GM19455 (cell line): ENCODE measurements at regions not wholly inside any gene's neighbourhood (a gene's known extent, or its start where the extent isn't known, plus 50 kb on each side); places are given as distances from the start of the nearest gene placed in this dataset.

Experiments used
- ATAC-seq: cut with Tn5 transposase; IDR thresholded peaks from one replicate; pipeline ENCODE4 v1.9.1; 2021; ENCODE audit not compliant: unreplicated experiment

DNA sequence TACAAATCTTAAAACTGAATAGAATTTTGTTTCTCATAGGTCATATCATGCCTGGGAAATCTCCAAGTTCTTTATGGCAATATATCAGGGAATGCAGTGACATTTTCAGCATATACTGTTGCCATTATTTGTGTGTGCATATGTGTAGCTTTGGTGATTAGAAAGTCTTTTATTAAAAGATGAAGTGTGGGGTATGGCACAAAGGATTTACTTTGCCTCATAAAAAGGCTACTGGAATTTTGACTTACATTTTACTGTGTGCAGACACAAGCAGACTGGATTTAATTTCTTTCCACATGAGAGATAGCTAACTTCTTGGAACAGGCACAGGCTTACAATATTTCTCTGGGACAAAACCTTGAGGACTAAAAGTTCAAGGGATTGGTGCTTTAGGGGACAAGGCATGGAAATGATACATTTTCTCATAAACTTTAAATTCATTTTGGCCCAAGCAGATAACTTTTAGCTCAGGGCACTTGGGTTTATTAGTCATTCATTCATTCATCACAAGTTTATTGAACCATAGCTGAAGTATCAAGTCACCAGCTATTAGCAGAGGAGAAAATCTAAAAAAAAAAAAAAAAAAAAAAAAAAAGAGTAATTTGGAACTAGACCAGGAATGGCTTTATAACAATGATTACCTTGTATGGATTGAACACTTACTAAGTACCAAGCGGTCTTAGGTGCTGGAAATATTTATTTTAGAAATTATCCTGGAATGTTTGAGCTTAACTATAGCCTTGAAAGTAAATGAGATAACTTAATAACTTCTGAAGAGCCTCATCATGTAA, 191.5 kb downstream of the SLIT2 start:
- no peak for ATAC-seq

GRCh38 chr4:20444599-20445337, 193.1 kb downstream of the SLIT2 start:
- ATAC-seq = no peak

DNA sequence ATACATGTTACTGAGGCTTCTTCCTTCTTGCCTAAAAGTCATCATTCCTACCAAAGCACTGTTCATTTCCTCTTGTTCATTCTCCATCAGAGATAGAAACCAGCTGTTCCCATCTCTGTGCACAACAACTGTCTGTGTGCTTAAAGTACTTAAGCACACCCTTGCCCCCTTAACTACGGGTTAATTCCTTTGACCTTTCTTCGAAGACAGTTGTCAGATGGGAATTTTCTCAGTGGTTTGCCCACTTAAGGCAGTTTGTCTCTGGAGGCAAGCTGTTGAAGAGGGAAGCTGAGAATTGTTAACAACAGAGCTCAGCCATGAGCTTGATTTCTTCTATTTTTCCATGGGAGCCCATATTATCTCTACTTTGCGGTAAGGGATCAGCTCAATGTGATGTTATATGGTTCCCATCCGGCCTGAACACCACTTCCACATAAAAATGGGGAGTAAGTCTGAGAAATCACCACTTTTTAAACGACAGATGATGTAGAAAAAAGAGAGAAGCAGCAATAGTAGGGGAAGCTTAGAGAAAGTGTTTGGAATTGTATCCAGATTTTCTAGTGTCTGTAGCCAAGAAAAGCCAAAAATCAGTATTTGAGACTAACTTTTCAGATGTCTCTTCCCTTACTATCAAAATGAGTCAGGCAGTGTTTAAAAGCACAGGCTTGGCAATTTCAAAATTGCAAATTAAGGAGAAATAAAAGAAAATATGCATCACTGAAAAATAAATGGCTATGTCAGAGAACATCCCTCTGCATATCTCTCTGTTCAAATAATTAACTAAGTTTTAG, 194.4 kb downstream of the SLIT2 start:
- ATAC-seq = no peak

DNA sequence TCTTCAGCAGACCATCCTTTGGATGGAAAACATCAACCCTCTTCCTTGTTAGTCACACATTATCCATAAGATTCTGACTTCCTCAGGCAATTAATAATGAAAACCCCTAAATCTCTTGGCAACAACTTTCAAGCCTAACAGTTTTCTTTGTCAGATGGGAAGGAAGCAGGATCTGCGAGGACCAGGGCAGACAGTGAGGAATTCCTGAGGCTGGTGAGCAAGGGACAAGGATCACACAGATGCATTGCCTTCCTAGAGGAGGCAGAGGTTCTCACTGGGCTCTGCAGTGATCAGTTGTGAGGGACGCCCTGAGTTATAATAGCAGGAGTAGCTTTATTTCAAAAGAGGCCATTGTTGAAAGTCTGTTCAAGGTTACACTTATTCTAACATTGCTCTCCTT, 195.4 kb downstream of the SLIT2 start:
- no peak for ATAC-seq

GRCh38 chr4:20451986-20452385, 200.3 kb downstream of the SLIT2 start:
- no peak for ATAC-seq

DNA sequence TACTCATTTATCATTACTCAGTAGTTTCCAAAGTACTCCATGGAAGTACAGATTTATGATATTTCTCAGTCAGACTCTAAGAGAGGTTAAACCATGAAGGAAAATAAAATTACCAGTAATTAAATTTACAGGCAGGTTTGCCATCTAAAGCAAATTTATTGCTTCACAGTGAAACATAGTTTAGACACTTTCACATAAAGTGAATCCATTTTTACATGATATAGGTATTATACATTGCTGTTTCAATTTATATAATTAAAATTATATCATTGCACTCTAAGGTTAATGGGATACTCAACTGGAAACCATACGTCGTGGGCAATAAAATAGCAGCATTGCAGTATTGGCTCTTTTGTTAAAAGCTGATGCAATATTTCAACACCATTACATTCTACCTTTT, 202.8 kb downstream of the SLIT2 start:
- no peak for ATAC-seq

DNA sequence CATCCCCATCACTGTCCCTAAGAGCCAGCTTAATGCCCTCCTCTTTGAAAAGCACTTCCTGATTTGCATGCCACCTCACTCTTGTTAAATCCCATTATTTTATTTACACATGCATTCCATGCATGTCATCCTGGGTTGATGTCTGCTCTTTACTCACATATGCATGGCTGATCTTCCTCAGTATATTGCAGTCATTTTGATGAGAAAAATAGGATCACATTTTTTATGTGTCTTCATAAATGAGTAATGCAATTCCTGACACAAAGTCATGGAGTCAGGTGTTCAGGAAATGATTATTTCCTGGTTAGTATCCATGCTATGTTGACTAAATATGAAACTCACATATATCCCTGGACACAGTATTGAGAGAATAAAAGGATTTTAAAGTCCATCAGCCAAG, 204.7 kb downstream of the SLIT2 start:
- no peak for ATAC-seq

DNA sequence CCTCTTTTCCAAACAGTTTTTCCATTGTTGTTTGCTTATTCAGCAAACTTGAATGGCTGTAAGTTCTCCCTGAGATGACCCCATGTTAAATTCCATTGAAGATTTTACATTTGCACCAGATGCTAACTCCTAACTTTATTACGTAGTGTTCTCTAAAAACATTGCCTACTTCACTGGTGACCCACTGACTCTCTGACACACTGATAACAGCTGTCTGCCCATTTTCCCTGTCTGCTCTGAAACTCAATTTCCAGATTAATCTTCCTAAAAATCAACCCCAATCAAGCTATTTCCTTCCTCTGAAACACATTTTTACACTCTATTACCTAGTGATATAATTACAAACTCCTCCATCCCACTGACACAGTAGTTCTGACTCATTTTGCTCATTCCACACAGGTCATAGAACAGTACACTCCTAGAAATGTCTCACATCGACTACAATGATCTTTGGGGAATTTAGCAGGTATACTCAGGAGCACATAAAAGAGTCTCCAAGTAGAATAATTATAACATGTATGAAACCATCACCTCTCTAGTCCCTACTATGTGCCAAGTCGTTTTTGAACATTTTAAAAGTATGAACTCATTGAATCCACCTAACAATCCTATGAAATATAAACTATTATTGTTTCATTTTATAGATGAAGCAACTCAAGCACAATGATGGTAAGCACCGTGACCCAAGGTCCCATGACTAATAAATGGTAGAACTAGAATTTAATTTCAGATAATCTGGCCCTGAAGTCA, 210.9 kb downstream of the SLIT2 start:
- no peak for ATAC-seq

GRCh38 chr4:20463176-20463430, 211.4 kb downstream of the SLIT2 start:
- no peak for ATAC-seq

- ATAC-seq = no peak
Observed at GRCh38 chr4:20464381-20464780, 212.7 kb downstream of the SLIT2 start.

DNA sequence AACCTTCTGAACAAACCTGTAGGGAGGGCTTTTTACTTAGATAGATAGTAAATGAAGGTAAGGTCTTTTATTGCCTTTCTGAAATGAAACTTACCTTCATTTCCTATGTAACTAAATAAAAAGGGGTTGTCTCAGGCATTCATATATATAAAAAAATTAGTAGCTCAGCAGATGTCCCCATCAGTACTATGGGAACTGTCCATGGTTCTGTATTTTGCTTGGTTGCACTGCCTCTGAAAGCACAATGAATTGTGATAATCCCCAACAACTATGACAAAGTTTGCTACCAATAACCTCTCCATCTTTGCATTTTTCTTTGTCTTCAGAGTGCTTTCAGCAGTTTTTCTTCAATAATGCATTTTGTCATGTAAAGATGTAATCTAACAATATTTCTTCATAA, 222.4 kb downstream of the SLIT2 start:
- no peak for ATAC-seq

DNA sequence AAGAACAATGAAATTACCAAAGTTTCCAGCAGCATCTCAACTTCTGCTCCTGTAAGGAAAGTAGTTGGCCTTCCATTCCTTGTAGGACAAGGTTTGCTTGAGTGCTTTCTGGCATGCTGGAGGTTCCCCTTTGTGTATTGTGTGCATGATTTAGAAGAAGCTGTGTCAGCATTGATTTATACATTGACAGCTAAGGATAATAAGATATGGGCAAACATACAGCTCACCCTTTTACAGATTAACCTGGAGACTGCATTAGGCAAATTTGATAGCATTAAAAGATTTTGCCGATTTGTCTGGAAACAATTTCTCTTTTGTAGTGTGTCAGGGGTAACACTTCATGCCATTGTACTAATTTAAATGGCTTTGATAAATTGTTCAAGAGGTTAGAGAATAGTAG, 221.8 kb upstream of the PACRGL start:
- ATAC-seq = no peak

- no peak for ATAC-seq
Observed at GRCh38 chr4:20480165-20480947, 219.9 kb upstream of the PACRGL start.

GRCh38 chr4:20483416-20483815, 216.8 kb upstream of the PACRGL start:
- ATAC-seq = no peak

- no peak for ATAC-seq
Observed at GRCh38 chr4:20486433-20486832, 213.8 kb upstream of the PACRGL start.

DNA sequence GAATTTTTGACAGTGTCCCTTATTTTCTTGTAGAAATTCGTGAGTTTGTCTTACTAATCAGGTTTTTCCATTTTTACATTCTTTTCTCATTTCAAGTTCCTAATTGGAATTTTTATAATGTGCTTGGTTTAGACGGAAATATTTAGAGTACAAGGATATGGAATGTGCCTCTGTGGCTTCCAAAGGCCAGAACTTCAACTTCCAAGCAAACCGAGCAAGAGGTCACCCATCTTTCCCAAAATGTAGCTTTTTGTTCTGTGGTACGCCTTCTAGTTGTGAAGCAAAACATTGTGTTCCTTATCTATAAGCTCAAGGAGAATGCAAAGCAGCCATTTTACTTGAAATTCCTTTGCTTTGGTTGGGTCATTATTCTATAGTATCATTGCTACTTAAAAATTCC, 212.8 kb upstream of the PACRGL start:
- no peak for ATAC-seq

DNA sequence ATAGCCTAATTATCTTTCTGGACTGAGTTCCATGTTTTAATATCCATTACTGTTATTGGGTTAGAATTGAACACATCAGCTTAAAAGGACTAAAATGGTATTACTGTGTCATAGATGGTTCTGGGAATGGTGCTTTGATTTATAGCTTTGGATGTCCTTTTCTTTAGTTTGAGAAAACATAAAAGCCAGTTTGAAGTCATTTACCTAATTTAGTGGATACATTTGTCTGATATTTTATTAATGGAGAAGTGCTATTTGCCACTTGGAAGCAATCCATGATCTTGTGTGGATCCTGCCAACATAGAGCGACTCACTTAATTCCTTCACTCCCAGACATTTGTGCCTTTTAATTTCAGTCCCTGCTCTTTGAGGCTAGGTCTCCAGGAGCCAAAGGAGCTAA, 212.4 kb upstream of the PACRGL start:
- no peak for ATAC-seq

DNA sequence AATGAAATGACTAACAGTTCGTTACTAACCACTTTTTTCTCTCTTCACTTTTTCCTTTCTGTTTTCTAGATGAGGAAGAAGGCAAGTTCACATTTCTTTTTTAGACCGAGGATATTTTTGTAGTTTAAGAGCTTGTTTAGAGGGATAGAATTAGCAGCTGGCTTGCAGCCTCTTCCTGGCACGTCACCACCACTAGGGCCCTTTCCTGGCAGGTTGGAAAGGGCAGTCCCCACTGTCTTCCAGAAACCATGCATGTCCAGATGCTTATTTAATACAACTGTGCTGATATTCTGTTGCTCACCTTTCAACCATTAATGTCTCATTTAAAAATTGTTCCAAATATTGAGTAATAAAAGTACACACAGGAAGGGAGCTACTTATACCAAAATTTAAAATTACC, 209.5 kb upstream of the PACRGL start:
- ATAC-seq = no peak

DNA sequence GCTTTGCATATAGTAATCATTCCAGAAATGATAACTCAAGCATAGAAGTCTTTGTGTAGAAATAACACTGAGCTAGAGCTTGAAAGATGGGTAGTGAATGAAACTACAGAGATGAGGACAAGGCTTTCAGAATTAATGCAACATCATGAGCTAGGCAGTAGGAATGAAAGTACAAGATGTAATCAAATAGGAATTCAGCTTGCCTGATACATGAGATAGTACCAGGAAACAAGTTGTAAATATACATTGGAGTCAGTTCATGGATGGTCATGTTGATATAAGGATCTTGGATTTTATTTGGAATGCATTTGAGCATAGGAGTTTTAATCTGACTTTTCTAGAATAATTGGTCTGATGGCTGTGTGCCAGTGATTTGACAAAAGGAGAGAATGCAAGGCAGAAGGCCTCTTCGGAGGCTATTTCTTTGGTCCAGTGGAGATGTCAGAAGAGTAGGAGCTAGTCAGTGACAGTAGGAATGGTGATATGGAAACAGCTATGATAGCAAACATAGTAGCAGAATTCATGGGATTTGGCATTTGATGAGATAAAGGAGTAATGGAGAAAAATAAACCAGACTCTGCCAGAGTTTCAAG, 206.4 kb upstream of the PACRGL start:
- ATAC-seq = no peak

DNA sequence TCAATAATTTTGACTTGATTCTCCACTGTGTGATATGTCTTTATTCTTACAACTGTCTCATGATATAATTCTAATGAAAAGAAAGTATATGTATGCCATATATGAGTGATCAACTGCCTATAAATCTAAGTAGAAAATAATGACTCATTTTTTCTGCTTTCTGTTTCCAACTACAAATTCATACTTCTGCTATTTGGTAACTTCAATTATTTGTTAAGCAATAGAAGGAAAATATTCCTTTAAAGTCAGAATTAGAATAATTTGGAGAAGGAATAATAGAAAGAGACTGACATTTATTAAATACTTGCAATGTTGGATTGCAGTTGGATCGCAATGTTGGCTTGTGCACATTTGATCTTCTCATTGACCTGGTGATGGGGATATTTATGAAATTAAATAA, 204.2 kb upstream of the PACRGL start:
- ATAC-seq = no peak
